Fibroblast of lung (primary cell): ENCODE measurements at regions not wholly inside any gene's neighbourhood (a gene's known extent, or its start where the extent isn't known, plus 50 kb on each side); places are given as distances from the start of the nearest gene placed in this dataset.

Source experiments
- CTCF ChIP-seq, 2 donors: IDR thresholded peaks in 1 of 2; conservative IDR thresholded peaks in 1 of 2; 1 replicate in 1 of 2; 2 replicates in 1 of 2; pipeline ENCODE4 v1.5.1; 2011 to 2012; ENCODE audit warnings: low read length in 2 of 2, control low read depth in 1 of 2, inconsistent platforms in 1 of 2, low read depth in 1 of 2, mild to moderate bottlenecking in 1 of 2
- EZH2 ChIP-seq: IDR thresholded peaks from 2 replicates; pipeline ENCODE4 v1.5.1; 2012; ENCODE audit warnings: low read length, control low read depth, mild to moderate bottlenecking; ENCODE audit errors: missing control alignments

- TF ChIP-seq CTCF (conservative IDR thresholded peaks at IDR 0.05 in 1 of 2, IDR thresholded peaks at IDR 0.05 in 1 of 2; ENCODE audit: low read depth in 1 of 2, low read length in 2 of 2) (no peak), EZH2 (no peak)
Measured at GRCh38 chrX:99602107-99602506, 808.0 kb downstream of the PCDH19 start.
